GM19452 (cell line): ENCODE measurements at regions not wholly inside any gene's neighbourhood (a gene's known extent, or its start where the extent isn't known, plus 50 kb on each side); places are given as distances from the start of the nearest gene placed in this dataset.
"Not testable (repeated sequence)": the region's sequence is repeated elsewhere in the genome, so short reads cannot be mapped to it uniquely, and the experiment has no call there.

Source experiments
- ATAC-seq: cut with Tn5 transposase; IDR thresholded peaks from one replicate; pipeline ENCODE4 v1.9.1; 2021; ENCODE audit not compliant: unreplicated experiment

- ATAC-seq: no peak
Observed at GRCh38 chr20:6347916-6348315, 225.1 kb upstream of the FERMT1 start.

DNA sequence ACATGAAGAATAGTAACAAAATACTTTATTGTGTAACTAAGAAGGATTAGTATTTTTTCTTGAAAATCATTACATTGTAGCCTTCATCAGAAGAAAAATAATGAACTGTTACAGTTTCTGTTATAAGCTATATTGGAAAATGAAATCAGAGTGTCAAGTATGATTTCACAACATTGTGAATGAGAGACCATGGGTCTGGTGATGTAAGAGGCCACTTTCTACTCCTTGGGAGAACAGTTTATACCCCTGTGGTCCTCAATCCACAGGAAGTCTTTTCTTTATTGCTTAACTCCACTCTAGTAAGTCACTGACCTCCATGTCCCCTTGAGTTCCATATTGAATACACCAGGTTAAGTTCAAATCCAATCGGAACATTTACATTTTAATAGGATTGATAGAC, 218.7 kb upstream of the FERMT1 start:
- no peak for ATAC-seq

DNA sequence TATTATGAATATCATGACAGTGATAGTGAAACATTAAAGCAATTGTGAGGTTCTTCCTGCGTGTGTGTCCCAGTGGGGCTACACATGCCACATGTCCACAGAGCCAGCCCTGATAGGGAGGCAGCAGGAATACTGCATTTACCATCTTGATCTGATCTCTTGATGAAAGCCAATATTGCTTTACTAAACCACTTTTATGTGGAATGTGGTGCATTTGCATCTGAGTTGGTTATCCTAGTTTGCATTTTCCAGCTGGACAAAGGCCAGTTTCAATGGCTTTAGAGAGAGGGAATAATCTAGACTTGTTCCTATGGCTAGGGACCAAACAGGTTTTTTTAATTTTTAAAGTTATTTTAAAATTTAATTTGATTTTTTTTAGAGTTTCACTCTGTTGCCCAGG, 216.3 kb upstream of the FERMT1 start:
- ATAC-seq: no peak

GRCh38 chr20:6333110-6333509, 210.3 kb upstream of the FERMT1 start:
- ATAC-seq: no peak

DNA sequence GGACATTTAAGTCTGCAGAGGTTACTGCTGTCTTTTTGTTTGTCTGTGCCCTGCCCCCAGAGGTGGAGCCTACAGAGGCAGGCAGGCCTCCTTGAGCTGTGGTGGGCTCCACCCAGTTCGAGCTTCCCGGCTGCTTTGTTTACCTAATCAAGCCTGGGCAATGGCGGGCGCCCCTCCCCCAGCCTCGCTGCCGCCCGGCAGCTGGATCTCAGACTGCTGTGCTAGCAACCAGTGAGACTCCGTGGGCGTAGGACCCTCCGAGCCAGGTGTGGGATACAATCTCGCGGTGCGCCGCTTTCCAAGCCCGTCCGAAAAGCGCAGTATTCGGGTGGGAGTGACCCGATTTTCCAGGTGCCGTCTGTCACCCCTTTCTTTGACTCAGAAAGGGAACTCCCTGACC, 198.4 kb upstream of the FERMT1 start:
- not testable (repeated sequence) for ATAC-seq

- no peak for ATAC-seq
Observed at GRCh38 chr20:6311841-6312655, 189.2 kb upstream of the FERMT1 start.

- no peak for ATAC-seq
Observed at GRCh38 chr20:6311097-6311496, 188.3 kb upstream of the FERMT1 start.

DNA sequence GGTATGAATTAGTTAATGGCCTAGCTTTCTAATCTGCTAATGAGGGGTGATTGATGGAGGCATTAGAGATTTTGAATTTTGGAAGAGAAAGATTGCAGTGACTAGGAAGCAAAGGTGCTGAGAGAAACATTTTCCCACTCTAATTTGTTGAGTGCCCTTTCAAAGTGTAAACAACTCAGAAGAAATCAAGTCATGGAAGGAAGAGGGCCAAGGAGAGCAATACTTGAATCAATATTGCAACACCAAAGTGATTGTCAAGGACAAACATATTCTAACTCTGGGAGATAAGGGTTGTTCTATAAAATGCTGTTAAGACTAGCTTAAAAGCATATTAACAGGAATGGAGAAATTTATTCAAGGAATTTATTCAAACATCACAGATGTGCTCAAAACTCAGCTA, 182.7 kb upstream of the FERMT1 start:
- no peak for ATAC-seq

GRCh38 chr20:6302041-6302440, 179.2 kb upstream of the FERMT1 start:
- no peak for ATAC-seq

GRCh38 chr20:6299456-6299855, 176.6 kb upstream of the FERMT1 start:
- no peak for ATAC-seq

GRCh38 chr20:6298049-6298448, 175.2 kb upstream of the FERMT1 start:
- no peak for ATAC-seq

DNA sequence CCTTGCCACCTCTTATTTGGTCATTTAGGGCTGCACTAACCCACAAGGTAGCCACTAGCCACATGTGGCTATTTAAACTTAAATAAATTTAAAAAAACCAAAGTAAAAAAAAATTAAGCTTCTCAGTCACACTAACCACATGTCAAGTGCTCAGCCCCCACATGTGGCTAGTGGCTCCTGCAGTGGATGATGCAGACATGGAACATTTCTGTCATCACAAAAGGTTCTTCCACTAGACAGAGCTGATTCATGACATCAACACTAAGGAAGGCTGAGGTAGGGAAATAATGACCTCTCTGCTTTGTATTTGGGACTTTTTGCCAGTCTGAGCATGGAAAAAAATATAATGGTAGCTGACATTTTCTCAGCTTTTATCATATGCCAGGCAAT, 173.0 kb upstream of the FERMT1 start:
- ATAC-seq: no peak

DNA sequence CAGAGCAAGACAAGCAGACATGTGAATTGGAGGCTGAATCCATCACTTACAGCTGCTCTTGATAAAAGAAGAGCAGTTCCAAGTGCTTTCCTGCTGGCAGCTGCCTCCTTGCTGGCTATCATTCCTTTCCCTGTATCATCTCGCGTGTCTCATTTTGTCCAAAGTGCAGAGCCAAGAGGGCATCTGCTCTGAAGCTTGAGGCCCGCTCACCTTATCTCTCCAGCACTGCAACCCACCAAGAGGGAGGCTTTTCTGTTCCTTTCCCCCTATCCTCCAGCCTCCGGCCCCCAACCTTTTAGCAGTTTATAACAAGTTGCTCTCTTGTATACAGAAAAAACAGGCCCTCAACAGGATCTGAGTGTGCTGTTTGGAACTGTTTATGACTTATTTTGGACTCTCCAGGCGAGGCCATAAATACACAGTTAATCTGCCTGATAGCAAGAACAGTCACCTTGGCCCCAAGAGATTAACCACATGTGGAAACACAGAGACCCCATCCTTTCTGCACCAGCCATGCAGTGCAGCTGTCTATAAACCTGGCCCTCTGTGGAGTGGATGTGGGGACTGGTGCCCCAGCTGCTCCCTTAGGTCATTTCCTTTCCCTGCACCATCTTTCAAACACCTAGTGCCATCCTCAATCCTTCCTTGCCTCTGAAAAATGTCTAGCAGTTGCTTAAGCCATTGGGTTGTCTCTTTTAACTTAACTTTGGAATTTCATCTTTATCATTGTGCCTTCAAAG, 172.5 kb upstream of the FERMT1 start:
- no peak for ATAC-seq

- no peak for ATAC-seq
Observed at GRCh38 chr20:6287471-6287870, 164.6 kb upstream of the FERMT1 start.

DNA sequence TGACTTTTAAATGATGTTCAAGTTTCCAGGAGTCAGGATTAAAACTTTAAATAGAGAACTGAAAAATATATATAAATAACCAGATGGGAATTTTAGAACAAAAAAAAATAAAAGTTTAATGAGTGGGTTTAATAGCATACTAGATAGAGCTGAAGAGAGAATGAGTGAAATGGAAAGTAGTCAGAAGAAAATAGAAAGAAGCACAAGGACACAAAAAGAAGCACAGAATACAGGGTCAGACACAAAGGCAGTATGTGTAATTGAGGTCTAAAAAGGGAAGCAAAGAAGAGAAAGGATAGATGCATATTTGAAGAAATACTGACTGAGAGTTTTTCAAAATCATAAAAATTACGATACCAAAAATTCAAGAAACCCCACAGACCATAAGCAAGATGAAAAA, 159.8 kb upstream of the FERMT1 start:
- no peak for ATAC-seq

- ATAC-seq: no peak
Observed at GRCh38 chr20:6277661-6278240, 154.9 kb upstream of the FERMT1 start.

- ATAC-seq: not testable (repeated sequence)
Observed at GRCh38 chr20:6270404-6270803, 147.6 kb upstream of the FERMT1 start.

DNA sequence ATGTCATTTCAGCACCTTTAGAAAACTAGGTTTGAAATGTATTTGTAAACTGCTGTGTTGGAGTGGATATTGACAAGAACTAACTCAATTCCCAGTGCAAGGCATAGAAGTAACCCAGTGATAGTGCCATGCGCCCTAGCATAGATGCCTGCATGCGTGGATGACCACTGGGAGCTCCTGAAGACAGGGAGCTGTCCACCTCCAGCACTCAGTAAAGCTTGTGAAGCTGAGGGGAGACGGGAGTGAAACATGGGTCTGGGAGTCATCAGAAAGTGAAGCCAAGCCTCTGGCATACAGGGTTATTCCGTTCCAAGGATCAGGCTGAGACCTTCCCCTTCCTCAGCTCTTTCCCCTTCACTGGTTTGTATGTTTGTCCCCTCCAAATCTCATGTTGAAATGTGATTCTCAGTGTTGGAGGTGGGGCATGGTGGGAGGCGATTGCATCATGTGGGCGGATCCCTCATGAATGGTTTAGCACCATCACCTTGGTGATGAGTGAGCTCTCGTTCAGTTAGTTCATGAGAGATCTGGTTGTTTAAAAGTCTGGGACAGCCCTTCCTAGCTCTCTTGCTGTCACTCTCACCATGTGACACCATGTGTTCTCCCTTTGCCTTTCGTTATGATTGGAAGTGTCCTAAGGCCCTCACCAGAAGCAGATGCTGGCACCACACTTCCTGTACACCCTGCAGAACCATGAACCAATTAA, 146.5 kb upstream of the FERMT1 start:
- ATAC-seq: no peak

DNA sequence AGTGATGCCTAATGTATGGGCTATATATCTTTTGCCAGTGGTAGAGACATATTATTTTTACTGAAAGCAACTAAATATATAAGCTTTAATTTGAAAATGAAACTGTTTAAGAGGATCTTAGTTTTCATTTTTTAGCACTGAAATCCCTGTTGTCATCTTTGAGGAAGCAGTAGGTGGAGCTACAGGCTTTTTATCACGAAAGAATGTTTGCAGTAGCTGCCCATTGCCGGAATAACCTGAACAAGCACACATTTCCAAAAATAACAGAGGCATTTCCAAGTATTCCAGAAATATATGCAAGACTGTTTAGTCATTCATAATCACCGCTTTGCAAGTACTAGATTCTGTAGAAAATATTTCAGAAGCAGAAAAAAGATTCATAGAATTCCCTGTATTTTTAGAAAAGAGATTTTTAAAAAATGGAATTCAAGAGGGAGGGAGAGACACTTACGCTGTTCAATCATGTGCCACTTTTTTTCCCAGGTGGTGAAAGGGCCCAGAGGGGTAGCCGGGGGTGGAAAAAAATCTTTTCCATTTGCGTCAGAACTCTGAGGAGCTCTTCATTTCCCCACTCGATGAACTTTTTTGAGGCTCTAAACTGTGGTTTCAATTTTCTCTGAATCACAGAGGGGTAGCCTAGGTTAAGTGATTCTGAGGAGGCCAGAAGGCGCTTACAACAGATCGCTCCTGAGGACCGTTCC, 142.5 kb upstream of the FERMT1 start:
- no peak for ATAC-seq

- ATAC-seq: no peak
Observed at GRCh38 chr20:6253396-6253795, 130.6 kb upstream of the FERMT1 start.

- ATAC-seq: no peak
Observed at GRCh38 chr20:6245436-6245835, 122.6 kb upstream of the FERMT1 start.
